ENCODE measurements at regions not wholly inside any gene's neighbourhood (a gene's known extent, or its start where the extent isn't known, plus 50 kb on each side); places are given as distances from the start of the nearest gene placed in this dataset.
"Not testable (repeated sequence)": the region's sequence is repeated elsewhere in the genome, so short reads cannot be mapped to it uniquely, and the experiment has no call there.

DNA sequence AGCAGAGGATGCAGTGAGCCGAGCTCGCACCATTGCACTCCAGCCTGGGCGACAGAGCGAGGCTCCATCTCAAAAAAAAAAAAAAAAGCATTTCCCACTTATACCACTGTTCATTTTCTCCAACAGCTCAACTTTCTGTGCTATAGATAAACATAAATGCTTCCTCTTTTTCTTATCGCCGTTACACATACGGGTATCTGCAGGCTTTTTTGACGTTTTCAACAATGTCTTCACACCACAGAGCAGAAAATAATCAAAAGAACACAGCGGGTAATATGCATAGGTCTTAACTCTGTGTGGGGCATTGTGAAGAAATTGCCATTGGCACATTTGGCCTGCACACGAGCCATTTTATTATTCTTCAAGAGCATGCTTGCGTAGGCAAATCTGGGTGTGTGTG is 86.4 kb downstream of the CAPZA3 start:
- H3K4me1 Mint-ChIP-seq = no peaks in the 10 kb centered on the region
- no peak overlapping the region for H3K4me3 Mint-ChIP-seq
- ATAC-seq (no peak), DNase-seq (no peak)
- peaks cover 10% of the 10 kb centered on the region for H3K27me3 Mint-ChIP-seq
- no peaks in the 10 kb centered on the region for H3K9me3 ChIP-seq (ENCODE audit: control insufficient read depth, low read length, poor library complexity, severe bottlenecking)
- H3K27ac Mint-ChIP-seq = no peak overlapping the region
- no peaks in the 10 kb centered on the region for H3K36me3 Mint-ChIP-seq (ENCODE audit: low read depth)

DNA sequence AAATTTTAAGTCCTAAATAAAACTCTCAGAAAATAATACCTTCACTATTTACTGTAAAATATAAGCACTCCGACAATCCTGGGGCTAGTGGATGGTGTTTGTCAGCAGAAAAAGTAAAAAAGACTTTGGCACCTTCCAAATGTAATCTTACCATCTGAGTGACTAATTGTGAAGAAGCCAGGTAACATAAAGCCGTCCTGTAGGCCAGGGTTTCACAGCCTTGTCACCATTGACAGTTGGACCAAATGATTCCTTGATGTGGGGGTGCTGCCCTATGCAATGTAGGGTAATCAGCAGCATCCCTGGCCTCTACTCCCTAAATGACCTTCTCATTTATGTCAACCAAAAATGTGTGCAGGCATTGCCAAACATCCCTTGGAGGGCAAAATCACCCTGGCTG is 87.2 kb downstream of the CAPZA3 start:
- Mint-ChIP-seq H3K27ac (no peak overlapping the region), H3K4me1 (no peaks in the 10 kb centered on the region), H3K36me3 (ENCODE audit: low read depth) (no peaks in the 10 kb centered on the region), H3K4me3 (no peak overlapping the region), H3K27me3 (peaks cover 10% of the 10 kb centered on the region)
- no peaks in the 10 kb centered on the region for H3K9me3 ChIP-seq (ENCODE audit: control insufficient read depth, low read length, poor library complexity, severe bottlenecking)
- no peak for ATAC-seq
- DNase-seq = no peak

DNA sequence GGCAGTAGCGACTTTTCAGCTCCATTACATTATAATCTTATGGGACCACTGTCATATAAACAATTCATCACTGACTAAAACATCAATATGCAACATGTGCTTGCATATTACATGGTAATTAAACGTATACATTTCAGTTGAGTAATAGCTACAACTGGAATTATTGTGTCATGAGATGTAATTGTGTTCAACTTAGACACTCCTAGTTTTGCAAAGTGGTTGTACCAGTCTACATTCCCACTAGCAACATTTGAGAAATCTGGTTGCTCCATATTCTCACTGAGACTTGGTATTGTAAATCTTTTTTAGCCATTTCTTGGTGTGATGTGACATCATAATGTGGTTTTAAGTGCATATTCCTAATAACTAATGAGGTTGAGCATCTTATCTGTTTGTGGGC is 90.0 kb downstream of the CAPZA3 start:
- H3K9me3 ChIP-seq (ENCODE audit: control insufficient read depth, low read length, poor library complexity, severe bottlenecking) = no peaks in the 10 kb centered on the region
- Mint-ChIP-seq H3K4me1 (no peaks in the 10 kb centered on the region), H3K4me3 (no peak overlapping the region), H3K27ac (no peak overlapping the region), H3K27me3 (no peaks in the 10 kb centered on the region), H3K36me3 (ENCODE audit: low read depth) (no peaks in the 10 kb centered on the region)
- DNase-seq = no peak
- no peak for ATAC-seq

DNA sequence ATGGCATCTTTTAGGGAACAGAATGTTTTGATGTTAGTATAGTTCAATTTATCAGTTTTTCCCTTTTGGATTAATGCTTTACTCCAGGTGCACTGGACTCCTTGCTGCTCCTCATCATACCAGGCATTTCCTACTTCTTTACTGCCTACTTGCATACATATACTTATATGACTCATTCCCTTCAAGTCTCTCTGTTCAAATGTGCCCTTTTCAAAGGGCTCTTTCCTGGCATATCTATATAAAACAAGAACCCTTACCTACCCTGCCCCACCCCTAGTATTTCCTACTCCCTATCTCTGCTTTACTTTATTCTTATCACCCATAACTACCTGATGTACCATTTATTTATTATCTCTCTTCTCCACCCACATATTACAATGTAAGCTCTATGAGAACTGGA is 90.6 kb downstream of the CAPZA3 start:
- DNase-seq (no peak), ATAC-seq (no peak)
- Mint-ChIP-seq H3K27ac (no peak overlapping the region), H3K4me1 (no peaks in the 10 kb centered on the region), H3K4me3 (no peak overlapping the region), H3K36me3 (ENCODE audit: low read depth) (no peaks in the 10 kb centered on the region), H3K27me3 (no peaks in the 10 kb centered on the region)
- no peaks in the 10 kb centered on the region for H3K9me3 ChIP-seq (ENCODE audit: control insufficient read depth, low read length, poor library complexity, severe bottlenecking)

GRCh38 chr12:18828987-18829386 is 91.1 kb downstream of the CAPZA3 start:
- no peak overlapping the region for H3K4me3 Mint-ChIP-seq
- H3K27ac Mint-ChIP-seq = no peak overlapping the region
- no peaks in the 10 kb centered on the region for H3K27me3 Mint-ChIP-seq
- H3K4me1 Mint-ChIP-seq = no peaks in the 10 kb centered on the region
- no peaks in the 10 kb centered on the region for H3K36me3 Mint-ChIP-seq (ENCODE audit: low read depth)
- DNase-seq (no peak), ATAC-seq (no peak)
- H3K9me3 ChIP-seq (ENCODE audit: control insufficient read depth, low read length, poor library complexity, severe bottlenecking) = no peaks in the 10 kb centered on the region

GRCh38 chr12:18832932-18833331 is 95.0 kb downstream of the CAPZA3 start:
- ATAC-seq; H3K27ac Mint-ChIP-seq; DNase-seq; H3K4me3 Mint-ChIP-seq; H3K4me1 Mint-ChIP-seq; H3K9me3 ChIP-seq (ENCODE audit: control insufficient read depth, low read length, poor library complexity, severe bottlenecking); H3K36me3 Mint-ChIP-seq (ENCODE audit: low read depth); H3K27me3 Mint-ChIP-seq: not testable (repeated sequence)

- no peaks in the 10 kb centered on the region for H3K4me1 Mint-ChIP-seq
- no peak overlapping the region for H3K27ac Mint-ChIP-seq
- no peaks in the 10 kb centered on the region for H3K27me3 Mint-ChIP-seq
- ATAC-seq (no peak), DNase-seq (no peak)
- H3K36me3 Mint-ChIP-seq (ENCODE audit: low read depth) = no peaks in the 10 kb centered on the region
- no peaks in the 10 kb centered on the region for H3K9me3 ChIP-seq (ENCODE audit: control insufficient read depth, low read length, poor library complexity, severe bottlenecking)
- H3K4me3 Mint-ChIP-seq = no peak overlapping the region
Observed at GRCh38 chr12:18837025-18837424, 99.1 kb downstream of the CAPZA3 start.

- H3K27ac Mint-ChIP-seq = no peak overlapping the region
- H3K27me3 Mint-ChIP-seq = no peaks in the 10 kb centered on the region
- no peak overlapping the region for H3K4me3 Mint-ChIP-seq
- no peak for ATAC-seq
- no peaks in the 10 kb centered on the region for H3K9me3 ChIP-seq (ENCODE audit: control insufficient read depth, low read length, poor library complexity, severe bottlenecking)
- no peaks in the 10 kb centered on the region for H3K36me3 Mint-ChIP-seq (ENCODE audit: low read depth)
- DNase-seq = no peak
- H3K4me1 Mint-ChIP-seq = no peaks in the 10 kb centered on the region
Observed at GRCh38 chr12:18837505-18837904, 99.6 kb downstream of the CAPZA3 start.

DNA sequence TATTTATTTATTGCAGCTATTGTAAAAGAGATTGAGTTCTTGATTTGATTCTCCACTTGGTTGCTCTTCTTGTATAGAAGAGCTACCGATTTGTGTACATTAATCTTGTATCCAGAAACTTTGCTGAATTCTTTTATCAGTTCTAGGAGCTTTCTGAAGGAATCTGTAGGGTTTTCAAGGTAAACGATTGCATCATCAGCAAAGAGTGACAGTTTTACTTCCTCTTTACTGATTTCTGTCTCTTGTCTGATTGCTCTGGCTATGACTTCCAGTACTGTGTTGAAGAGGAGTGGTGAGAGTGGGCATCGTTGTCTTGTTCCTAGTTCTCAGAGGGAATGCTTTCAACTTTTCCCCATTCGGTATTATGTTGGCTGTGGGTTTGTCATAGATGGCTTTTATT is 103.1 kb downstream of the CAPZA3 start:
- H3K9me3 ChIP-seq (ENCODE audit: control insufficient read depth, low read length, poor library complexity, severe bottlenecking); H3K4me1 Mint-ChIP-seq; ATAC-seq; DNase-seq; H3K27ac Mint-ChIP-seq; H3K4me3 Mint-ChIP-seq; H3K36me3 Mint-ChIP-seq (ENCODE audit: low read depth): not testable (repeated sequence)
- H3K27me3 Mint-ChIP-seq = peaks cover 11% of the 10 kb centered on the region

DNA sequence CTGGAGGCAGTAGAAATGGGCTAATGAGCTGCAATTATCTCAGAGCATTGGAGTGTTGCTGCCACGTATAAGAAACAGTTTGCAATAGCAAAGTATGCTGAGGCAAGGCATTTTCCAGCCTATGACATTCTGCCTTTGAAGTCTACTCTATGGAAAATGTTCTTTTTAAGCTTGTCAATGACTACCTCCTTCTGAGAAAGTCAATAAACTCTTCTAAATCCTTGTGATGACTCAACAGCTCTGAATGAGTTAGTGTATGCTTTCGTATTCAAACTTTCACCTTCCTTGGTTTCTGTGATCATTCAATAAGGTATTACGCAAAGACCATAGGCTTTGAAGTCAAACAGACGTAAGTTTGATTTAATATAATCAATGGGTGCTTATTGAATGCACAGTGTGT is 111.2 kb downstream of the CAPZA3 start:
- H3K9me3 ChIP-seq (ENCODE audit: control insufficient read depth, low read length, poor library complexity, severe bottlenecking) = no peaks in the 10 kb centered on the region
- peaks cover 14% of the 10 kb centered on the region for H3K27me3 Mint-ChIP-seq
- ATAC-seq (no peak), DNase-seq (no peak)
- no peak overlapping the region for H3K4me3 Mint-ChIP-seq
- no peak overlapping the region for H3K27ac Mint-ChIP-seq
- H3K36me3 Mint-ChIP-seq (ENCODE audit: low read depth) = no peaks in the 10 kb centered on the region
- peaks cover 5% of the 10 kb centered on the region for H3K4me1 Mint-ChIP-seq

GRCh38 chr12:18849761-18850160 is 111.8 kb downstream of the CAPZA3 start:
- no peaks in the 10 kb centered on the region for H3K9me3 ChIP-seq (ENCODE audit: control insufficient read depth, low read length, poor library complexity, severe bottlenecking)
- Mint-ChIP-seq H3K36me3 (ENCODE audit: low read depth) (no peaks in the 10 kb centered on the region), H3K4me3 (no peak overlapping the region), H3K27me3 (peaks cover 12% of the 10 kb centered on the region), H3K4me1 (peaks cover 5% of the 10 kb centered on the region), H3K27ac (no peak overlapping the region)
- no peak for ATAC-seq
- DNase-seq = no peak

GRCh38 chr12:18850752-18851151 is 112.8 kb downstream of the CAPZA3 start:
- Mint-ChIP-seq H3K4me3 (no peak overlapping the region), H3K4me1 (peaks cover 5% of the 10 kb centered on the region), H3K27ac (no peak overlapping the region), H3K36me3 (ENCODE audit: low read depth) (no peaks in the 10 kb centered on the region), H3K27me3 (peaks cover 12% of the 10 kb centered on the region)
- H3K9me3 ChIP-seq (ENCODE audit: control insufficient read depth, low read length, poor library complexity, severe bottlenecking) = no peaks in the 10 kb centered on the region
- ATAC-seq (no peak), DNase-seq (no peak)

- ATAC-seq (no peak), DNase-seq (no peak)
- H3K9me3 ChIP-seq (ENCODE audit: control insufficient read depth, low read length, poor library complexity, severe bottlenecking) = no peaks in the 10 kb centered on the region
- Mint-ChIP-seq H3K36me3 (ENCODE audit: low read depth) (no peaks in the 10 kb centered on the region), H3K27me3 (peaks cover 11% of the 10 kb centered on the region), H3K27ac (no peak overlapping the region), H3K4me1 (peaks cover 5% of the 10 kb centered on the region), H3K4me3 (no peak overlapping the region)
Observed at GRCh38 chr12:18851271-18851670, 113.4 kb downstream of the CAPZA3 start.

GRCh38 chr12:18853570-18854366 is 115.8 kb downstream of the CAPZA3 start:
- Mint-ChIP-seq H3K27me3 (peaks cover 5% of the 10 kb centered on the region), H3K36me3 (ENCODE audit: low read depth) (no peaks in the 10 kb centered on the region), H3K4me1 (peaks cover 5% of the 10 kb centered on the region), H3K27ac (no peak overlapping the region), H3K4me3 (no peak overlapping the region)
- H3K9me3 ChIP-seq (ENCODE audit: control insufficient read depth, low read length, poor library complexity, severe bottlenecking) = no peaks in the 10 kb centered on the region
- no peak for ATAC-seq
- no peak for DNase-seq
